LNCaP clone FGC (cell line): ENCODE measurements at regions not wholly inside any gene's neighbourhood (a gene's known extent, or its start where the extent isn't known, plus 50 kb on each side); places are given as distances from the start of the nearest gene placed in this dataset.
A peak's percentile ranks its signal among the peaks of the same experiment; 100 is the strongest.

Source experiments
- DNase-seq: peaks from one replicate; pipeline ENCODE4 v3.0.0-alpha.2; 2011; ENCODE audit warnings: low read depth
- H3K4me3 ChIP-seq: 2 replicates; pipeline ENCODE4 v1.5.1; 2011; ENCODE audit warnings: mild to moderate bottlenecking, low read depth, low read length, control low read depth
- TF ChIP-seq, protein P1 (sequence below): IDR thresholded peaks from 2 replicates; pipeline ENCODE4 v1.5.1; 2012; ENCODE audit warnings: mild to moderate bottlenecking; ENCODE audit not compliant: control insufficient read depth, insufficient read depth; ENCODE audit errors: extremely low read depth

- H3K4me3 ChIP-seq: no peak overlapping the region
- TF ChIP-seq, protein P1, sequence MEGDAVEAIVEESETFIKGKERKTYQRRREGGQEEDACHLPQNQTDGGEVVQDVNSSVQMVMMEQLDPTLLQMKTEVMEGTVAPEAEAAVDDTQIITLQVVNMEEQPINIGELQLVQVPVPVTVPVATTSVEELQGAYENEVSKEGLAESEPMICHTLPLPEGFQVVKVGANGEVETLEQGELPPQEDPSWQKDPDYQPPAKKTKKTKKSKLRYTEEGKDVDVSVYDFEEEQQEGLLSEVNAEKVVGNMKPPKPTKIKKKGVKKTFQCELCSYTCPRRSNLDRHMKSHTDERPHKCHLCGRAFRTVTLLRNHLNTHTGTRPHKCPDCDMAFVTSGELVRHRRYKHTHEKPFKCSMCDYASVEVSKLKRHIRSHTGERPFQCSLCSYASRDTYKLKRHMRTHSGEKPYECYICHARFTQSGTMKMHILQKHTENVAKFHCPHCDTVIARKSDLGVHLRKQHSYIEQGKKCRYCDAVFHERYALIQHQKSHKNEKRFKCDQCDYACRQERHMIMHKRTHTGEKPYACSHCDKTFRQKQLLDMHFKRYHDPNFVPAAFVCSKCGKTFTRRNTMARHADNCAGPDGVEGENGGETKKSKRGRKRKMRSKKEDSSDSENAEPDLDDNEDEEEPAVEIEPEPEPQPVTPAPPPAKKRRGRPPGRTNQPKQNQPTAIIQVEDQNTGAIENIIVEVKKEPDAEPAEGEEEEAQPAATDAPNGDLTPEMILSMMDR: no peak
- DNase-seq: no peak
Measured at GRCh38 chr5:145708169-145708568, 127.0 kb downstream of the PRELID2 start.

DNA sequence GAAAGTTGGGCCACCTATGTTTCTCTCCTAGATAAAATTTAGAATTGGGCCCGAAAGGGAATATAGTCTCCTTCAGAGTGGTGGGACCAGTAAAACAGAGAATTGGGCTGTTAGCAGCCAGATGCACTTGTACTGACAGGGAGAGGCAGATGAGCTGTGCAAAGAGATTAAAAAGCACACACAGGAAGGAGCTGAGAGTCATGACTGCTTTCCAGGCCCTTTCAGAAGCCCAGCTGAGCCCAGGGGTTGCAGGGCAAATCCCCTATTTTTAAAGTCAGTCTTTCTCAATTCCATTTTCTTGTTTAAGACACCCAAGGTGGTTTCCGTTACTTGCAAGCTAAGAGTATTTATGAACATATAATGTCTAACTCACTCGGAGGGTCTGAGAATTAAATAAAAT is 130.4 kb downstream of the PRELID2 start:
- no peak for DNase-seq
- H3K4me3 ChIP-seq: no peak overlapping the region
- TF ChIP-seq, protein P1: no peak

DNA sequence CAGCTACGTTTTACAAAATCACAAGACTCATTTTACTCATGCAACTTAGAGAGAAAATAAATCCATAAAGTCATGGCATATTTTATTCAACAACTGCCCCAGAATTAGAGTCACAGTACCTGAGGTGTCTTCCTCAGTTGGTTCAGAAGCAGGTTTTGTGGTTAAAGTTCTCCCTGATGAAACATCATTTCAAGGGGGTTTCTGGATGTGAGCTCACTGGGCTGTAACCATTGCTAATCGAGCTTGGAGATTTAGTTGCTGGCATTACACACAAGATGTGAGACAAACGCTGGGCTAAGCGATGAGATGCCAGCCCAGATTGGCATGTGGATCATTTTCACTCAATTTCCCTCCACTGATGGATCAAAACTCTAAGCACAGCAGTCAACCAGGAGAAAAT is 131.3 kb downstream of the PRELID2 start:
- TF ChIP-seq, protein P1: no peak
- no peak overlapping the region for H3K4me3 ChIP-seq
- no peak for DNase-seq

- H3K4me3 ChIP-seq: no peak overlapping the region
- TF ChIP-seq, protein P1: peak; percentile 49
- DNase-seq: no peak
Measured at GRCh38 chr5:145701404-145701803, 133.7 kb downstream of the PRELID2 start.

DNA sequence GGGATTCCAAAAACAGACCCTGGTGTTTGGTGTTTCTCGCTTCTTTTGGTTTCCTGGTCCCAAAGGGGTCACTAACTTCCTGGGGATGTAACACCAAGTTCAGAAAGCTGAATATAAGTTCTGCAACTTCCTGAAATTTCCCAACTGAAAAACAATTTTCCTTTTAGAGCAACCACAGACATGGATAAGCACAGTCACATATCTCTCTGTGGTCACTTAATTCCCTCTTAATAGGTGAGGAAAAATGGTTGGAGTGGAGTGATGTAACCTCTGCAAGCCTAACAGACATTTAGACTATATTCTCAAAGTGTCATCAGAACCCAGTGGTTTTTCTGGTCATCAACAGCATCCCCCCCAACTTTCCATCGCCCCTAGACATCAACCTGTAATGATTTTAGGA is 135.3 kb downstream of the PRELID2 start:
- no peak for DNase-seq
- H3K4me3 ChIP-seq: no peak overlapping the region
- TF ChIP-seq, protein P1: no peak

DNA sequence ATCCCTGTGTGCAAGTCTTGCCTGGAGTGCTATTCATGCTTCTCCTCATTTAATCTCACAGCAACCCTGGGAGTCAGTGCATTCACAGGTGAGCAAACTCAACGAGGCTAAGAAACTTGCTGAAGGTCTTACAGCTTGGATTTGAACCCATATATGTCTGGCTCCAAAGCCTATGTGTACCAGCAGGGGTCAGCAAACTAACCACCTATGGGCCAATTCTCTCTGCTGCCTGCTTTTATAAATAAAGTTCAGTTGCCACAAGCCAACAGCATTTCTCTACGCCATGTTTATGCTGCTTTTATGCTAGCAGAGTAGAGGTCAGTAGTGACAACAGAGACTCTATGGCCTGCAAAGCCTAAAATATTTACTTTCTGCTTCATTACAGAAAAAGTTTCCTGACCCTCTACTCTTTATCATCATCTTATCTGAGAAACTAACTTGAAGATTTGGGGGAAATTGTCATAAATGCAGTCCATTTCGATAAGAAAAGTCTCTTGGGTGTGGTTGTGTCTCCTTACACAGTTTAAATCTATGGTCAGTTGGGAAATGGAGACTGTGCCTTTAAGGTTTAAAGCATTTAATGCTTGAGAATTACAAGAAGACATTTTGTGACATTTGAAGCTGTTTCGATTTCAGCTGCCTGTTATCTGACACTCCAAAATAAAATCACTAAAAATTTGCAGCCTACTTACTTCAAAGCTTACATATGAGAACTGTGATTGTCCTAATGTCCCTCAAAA is 137.7 kb downstream of the PRELID2 start:
- H3K4me3 ChIP-seq: no peak overlapping the region
- DNase-seq: no peak
- TF ChIP-seq, protein P1: peak; percentile 57

- no peak for DNase-seq
- no peak overlapping the region for H3K4me3 ChIP-seq
- TF ChIP-seq, protein P1: no peak
Measured at GRCh38 chr5:145689235-145689634, 145.9 kb downstream of the PRELID2 start.
